GM12891 (cell line): ENCODE measurements at regions not wholly inside any gene's neighbourhood (a gene's known extent, or its start where the extent isn't known, plus 50 kb on each side); places are given as distances from the start of the nearest gene placed in this dataset.

Experiments used
- DNase-seq: peaks from one replicate; pipeline ENCODE4 v3.0.0; 2011; ENCODE audit warnings: low spot score; ENCODE audit not compliant: insufficient read length
- FAIRE-seq: peaks from 2 replicates; lab custom pipeline; 2011; peaks lifted over from hg19 to GRCh38; lab: Jason Lieb, UNC
- PAX5 ChIP-seq: IDR thresholded peaks from 2 replicates; pipeline ENCODE4 v1.6.1; 2011; ENCODE audit warnings: low read length, moderate library complexity, mild to moderate bottlenecking; ENCODE audit not compliant: insufficient read depth, severe bottlenecking
- POLR2A ChIP-seq: IDR thresholded peaks from 2 replicates; pipeline ENCODE4 v1.6.1; 2011; ENCODE audit warnings: low read depth, low read length, control low read depth
- POLR2AphosphoS5 ChIP-seq: IDR thresholded peaks from 2 replicates; pipeline ENCODE4 v1.6.1; 2011; ENCODE audit warnings: low read depth, low read length, control low read depth
- POU2F2 ChIP-seq: IDR thresholded peaks from 2 replicates; pipeline ENCODE4 v1.6.1; 2011; ENCODE audit warnings: low read depth, mild to moderate bottlenecking, control low read depth, low read length, moderate library complexity
- SPI1 ChIP-seq: IDR thresholded peaks from 2 replicates; pipeline ENCODE4 v1.6.1; 2011; ENCODE audit warnings: low read depth, low read length, control low read depth
- TAF1 ChIP-seq: IDR thresholded peaks from 2 replicates; pipeline ENCODE4 v1.6.1; 2011; ENCODE audit warnings: low read depth, low read length, control low read depth

DNA sequence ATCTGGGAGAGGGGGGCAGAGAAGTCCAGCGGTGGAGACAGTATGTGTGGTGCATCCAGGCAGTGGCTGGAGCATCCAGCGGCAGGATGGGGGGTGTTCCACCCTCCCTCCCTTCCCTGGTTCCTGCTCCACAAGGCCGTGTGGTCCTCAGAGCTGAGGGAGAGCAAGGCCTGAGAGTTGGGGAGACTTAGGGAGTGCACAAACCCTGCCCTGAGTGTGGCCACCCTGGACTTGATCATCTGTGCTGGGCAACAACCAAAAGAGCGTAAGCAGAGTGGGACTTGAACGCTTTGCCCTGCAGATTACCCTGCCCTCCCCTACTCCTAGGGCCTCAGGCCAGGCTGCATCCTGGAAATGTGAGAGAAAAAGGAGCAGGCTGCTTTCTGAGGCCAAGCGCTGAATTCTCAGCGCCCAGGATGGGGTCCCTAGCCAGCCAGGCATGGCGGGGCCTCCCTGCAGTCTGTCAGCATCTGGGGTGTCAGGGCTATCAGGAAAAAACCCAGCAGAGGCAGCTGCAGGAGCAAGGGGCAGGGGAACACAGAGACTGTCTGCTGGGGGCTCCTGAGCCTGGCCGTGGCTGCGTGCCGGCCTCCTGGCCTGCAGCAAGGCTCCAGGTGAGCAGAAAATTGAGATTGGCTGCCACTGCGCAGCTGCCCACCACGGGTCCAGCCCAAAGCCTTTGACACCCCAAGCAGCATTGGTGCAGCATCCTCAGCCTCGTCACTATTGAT lies 266.2 kb downstream of the NPHP4 start:
- DNase-seq, result no peak
- TF ChIP-seq TAF1 (no peak), POLR2A (no peak), POU2F2 (no peak), PAX5 (no peak), SPI1 (no peak), POLR2AphosphoS5 (no peak)
- FAIRE-seq, result no peak

DNA sequence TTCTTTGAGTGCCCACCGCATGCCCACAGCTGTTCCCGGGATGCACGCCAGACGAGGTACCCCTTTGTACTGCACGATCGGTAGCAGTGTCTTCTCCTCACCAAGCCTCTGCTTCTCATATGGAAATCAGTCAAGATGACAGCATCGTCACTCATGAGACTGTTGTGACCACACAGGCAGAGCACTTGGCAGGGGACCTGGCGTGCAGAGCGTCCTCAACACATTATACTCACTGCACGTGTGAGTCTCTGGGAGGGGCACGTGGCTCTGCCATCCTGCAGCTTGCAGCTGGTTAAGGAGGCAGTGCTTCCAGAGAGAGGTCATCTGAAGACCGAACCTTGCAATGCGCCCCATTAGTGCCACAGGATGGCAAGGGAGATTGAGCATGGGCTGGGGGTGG lies 266.8 kb downstream of the NPHP4 start:
- FAIRE-seq (no peak), DNase-seq (no peak)
- no peak for TF ChIP-seq SPI1
- no peak for TF ChIP-seq POLR2A
- TF ChIP-seq POU2F2, result no peak
- TF ChIP-seq TAF1, result no peak
- TF ChIP-seq PAX5, result no peak
- no peak for TF ChIP-seq POLR2AphosphoS5

DNA sequence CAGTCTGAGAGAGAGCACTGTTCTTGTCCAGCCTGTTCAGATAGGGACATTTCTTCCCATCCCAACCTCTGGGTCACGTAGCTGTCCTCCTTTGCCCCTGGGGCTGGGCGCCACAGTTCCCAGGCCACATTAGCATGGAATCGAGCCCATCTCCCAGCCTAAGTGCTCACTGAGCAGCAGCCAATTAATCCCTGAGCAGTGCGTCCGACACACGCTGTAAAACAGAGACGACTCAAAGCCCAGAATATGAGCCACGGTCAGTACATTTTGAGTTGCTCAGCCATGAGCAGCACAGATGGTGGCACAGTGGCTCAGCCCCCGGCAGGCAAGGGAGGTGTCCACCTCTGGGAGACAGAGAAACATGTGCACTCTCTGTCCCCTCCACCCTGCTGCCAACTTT lies 267.4 kb downstream of the NPHP4 start:
- FAIRE-seq, result no peak

DNA sequence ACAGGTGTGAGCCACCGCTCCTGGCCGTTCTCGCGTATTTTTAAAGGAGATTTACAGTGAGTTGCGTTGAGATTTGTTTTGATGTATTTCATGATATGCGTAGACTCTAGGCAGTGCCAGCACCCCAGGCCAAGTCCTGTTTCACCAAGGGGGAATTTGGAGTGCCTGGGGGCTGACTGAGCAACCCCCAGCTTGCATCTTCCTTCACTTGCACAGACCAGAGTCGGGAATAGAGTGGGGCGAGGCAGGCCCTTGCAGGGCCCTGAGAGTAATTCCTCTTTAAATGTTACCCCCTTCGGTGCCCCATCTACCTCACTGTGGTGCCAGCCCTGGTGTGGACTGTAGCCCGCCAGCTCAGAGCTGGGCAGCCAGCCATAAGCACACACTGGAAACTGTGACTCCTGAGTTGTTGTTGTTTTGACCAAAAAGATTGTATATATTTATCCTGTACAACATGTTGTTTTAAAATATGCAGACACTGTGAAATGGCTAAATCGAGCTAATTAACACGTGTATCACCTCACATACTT lies 269.5 kb downstream of the NPHP4 start:
- no peak for DNase-seq
- FAIRE-seq, result no peak
- no peak for TF ChIP-seq POLR2AphosphoS5
- no peak for TF ChIP-seq POU2F2
- TF ChIP-seq TAF1, result no peak
- no peak for TF ChIP-seq POLR2A
- TF ChIP-seq PAX5, result no peak
- no peak for TF ChIP-seq SPI1

More for the DNA sequence above, 267.4 kb downstream of the NPHP4 start:
- no peak for TF ChIP-seq POLR2AphosphoS5
- no peak for TF ChIP-seq TAF1
- TF ChIP-seq POU2F2, result no peak
- TF ChIP-seq SPI1, result no peak
- TF ChIP-seq PAX5, result no peak
- no peak for TF ChIP-seq POLR2A
- DNase-seq, result no peak

DNA sequence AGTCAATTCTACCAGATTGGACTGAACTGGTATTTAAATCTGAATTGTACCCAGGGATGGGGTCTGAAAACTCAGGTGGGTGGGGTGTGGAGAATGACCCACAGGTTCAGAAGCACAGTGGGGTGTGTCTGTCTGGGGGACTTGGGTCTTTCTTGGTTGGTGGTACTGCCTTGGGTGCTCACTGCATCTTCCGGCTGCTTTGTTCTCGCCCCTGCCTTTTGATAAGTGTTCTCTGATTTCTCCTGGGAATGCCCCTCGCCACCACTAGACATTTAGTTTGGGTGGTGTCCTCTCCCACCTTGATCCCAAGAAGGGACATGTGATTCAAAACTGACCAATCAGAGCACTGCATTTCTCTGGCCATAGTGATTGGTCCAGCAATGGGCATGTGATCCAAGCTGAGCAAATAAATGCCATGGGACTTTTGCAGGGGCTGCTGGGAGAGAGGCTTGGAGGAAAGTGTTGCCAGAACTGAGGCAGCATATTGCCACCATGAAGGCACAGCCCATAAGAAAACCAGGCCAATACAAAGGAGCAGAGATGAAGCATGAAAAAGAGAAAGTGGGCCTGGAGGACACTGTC lies 270.5 kb downstream of the NPHP4 start:
- no peak for DNase-seq
- no peak for TF ChIP-seq TAF1
- TF ChIP-seq POLR2A, result no peak
- TF ChIP-seq PAX5, result no peak
- TF ChIP-seq SPI1, result no peak
- no peak for TF ChIP-seq POU2F2
- TF ChIP-seq POLR2AphosphoS5, result no peak
- no peak for FAIRE-seq

DNA sequence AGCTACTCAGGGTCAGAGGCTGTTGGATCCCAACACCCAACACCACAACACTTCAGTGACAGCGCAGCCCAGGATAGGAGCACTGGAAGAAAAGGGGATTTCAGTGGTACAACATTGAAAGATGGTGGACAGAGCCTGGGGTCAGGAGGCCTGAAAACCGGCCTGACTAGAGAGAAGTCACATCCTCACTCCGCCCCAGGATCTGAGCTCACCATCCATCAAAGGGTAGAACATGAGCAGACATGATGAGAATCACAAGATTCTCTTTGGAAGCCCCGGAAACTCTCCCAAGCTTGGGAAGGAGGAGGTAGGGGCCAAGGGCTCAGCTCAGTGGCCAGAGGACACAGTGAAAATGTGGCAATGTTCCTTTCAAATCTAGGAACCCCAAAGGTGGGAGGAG lies 271.3 kb downstream of the NPHP4 start:
- no peak for FAIRE-seq
- no peak for TF ChIP-seq SPI1
- no peak for TF ChIP-seq POLR2AphosphoS5
- TF ChIP-seq POLR2A, result no peak
- TF ChIP-seq PAX5, result no peak
- no peak for TF ChIP-seq POU2F2
- no peak for TF ChIP-seq TAF1

DNA sequence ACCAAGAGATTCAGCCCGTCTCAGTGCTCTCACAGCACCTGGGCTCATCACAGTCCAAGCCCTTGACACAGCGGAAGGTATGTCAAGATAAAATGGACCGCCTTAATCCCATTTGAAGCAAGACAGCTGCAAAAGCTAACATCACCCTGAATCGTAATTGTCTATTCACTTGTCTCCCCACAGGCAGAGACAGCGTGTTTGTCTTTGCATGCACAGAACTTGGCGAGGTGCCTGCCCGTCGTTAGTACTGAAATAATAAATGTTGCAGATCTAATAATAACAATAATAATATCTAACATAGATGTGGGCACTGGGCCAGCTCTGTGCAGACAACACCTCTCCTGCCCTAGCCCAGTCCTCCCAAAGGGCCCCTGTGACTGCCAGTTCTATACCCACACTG lies 271.7 kb downstream of the NPHP4 start:
- no peak for DNase-seq
- TF ChIP-seq POU2F2 (no peak), PAX5 (no peak), SPI1 (no peak), POLR2AphosphoS5 (no peak), POLR2A (no peak), TAF1 (no peak)

More for the DNA sequence above, 271.3 kb downstream of the NPHP4 start:
- DNase-seq, result no peak

DNA sequence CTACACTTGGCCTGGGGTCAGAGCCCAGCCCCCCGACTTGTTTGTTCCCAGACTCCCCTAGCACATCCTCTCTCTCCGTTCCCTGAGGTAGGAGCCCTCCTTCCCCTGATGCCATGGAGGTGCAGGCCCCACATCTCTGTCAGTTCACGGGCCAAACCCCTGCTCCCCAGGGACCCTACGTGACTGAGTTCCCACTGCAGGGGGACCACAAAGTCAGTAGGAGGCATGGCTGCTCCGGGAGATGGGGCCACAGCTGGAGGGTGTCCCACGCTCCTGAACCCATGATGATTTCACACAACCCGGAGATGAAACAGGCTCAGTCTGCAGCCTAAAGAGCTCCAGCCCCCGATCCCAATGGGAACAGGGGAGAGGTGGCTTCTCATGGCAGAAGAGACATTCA lies 272.2 kb downstream of the NPHP4 start:
- DNase-seq (no peak), FAIRE-seq (no peak)
- TF ChIP-seq POU2F2 (no peak), TAF1 (no peak), SPI1 (no peak), PAX5 (no peak), POLR2AphosphoS5 (no peak), POLR2A (no peak)

More for the DNA sequence above, 271.7 kb downstream of the NPHP4 start:
- FAIRE-seq, result no peak

DNA sequence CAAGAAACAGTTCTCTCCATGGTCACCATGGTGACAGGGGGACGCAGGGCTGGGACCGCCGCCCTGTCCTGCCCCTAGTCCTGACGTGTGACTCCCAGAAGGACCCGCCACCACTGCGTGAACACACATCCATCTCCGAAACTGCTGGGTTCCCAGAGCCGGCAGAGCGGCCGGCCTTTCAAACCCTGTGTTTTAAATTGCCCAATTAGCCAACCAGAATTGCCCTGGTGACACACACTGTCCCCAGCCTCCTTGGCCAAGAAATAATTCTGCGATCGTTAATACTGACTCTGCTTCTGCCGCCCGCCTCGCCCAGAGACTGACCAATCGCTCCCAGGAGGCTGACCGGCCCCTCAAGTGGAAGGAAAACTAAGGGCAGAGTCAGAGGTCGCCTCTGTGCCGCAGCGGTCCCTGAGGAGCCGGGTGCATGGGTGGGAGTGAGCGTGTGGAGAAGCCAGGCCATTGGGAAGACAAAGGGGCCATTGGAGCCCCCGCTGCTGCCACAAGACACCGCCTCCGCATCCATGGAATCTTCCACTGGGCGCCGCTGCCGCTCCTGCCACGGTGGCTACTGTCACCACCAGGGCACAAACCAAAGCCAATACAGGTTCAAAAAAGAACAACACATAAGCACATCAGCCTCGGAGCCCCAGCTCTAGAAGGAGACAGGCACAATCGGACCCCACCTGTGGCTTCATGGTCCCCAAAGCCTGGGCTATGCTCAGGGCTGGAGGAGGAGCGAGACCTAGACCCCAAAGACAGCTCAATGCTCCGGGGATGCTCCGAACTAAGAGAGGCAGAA lies 273.2 kb downstream of the NPHP4 start:
- no peak for FAIRE-seq
- DNase-seq, result no peak
- TF ChIP-seq TAF1 (no peak), POLR2A (no peak), PAX5 (no peak)
